CD1c-positive myeloid dendritic cell (primary cell): ENCODE measurements at regions not wholly inside any gene's neighbourhood (a gene's known extent, or its start where the extent isn't known, plus 50 kb on each side); places are given as distances from the start of the nearest gene placed in this dataset.

Experiments used
- DNase-seq: peaks from one replicate; pipeline ENCODE4 v3.0.0-alpha.2; 2016; ENCODE audit errors: extremely low spot score

- DNase-seq = no peak
Measured at GRCh38 chr12:63250486-63250885, 99.5 kb upstream of the AVPR1A start.

GRCh38 chr12:63238892-63239291 is 87.9 kb upstream of the AVPR1A start:
- DNase-seq = no peak

- DNase-seq = no peak
Measured at GRCh38 chr12:63232896-63233295, 81.9 kb upstream of the AVPR1A start.

GRCh38 chr12:63228853-63229252 is 77.9 kb upstream of the AVPR1A start:
- no peak for DNase-seq

GRCh38 chr12:63226792-63227463 is 75.9 kb upstream of the AVPR1A start:
- DNase-seq = no peak

- no peak for DNase-seq
Measured at GRCh38 chr12:63224396-63224795, 73.4 kb upstream of the AVPR1A start.

- no peak for DNase-seq
Measured at GRCh38 chr12:63223128-63223527, 72.1 kb upstream of the AVPR1A start.

GRCh38 chr12:63222582-63222981 is 71.6 kb upstream of the AVPR1A start:
- no peak for DNase-seq

GRCh38 chr12:63220921-63221320 is 69.9 kb upstream of the AVPR1A start:
- no peak for DNase-seq

- no peak for DNase-seq
Measured at GRCh38 chr12:63212316-63212715, 61.3 kb upstream of the AVPR1A start.

GRCh38 chr12:63208956-63209355 is 58.0 kb upstream of the AVPR1A start:
- no peak for DNase-seq

GRCh38 chr12:63206909-63207308 is 55.9 kb upstream of the AVPR1A start:
- DNase-seq = no peak

- DNase-seq = no peak
Measured at GRCh38 chr12:63206494-63206893, 55.5 kb upstream of the AVPR1A start.
